HG02798 (cell line): ENCODE measurements at regions not wholly inside any gene's neighbourhood (a gene's known extent, or its start where the extent isn't known, plus 50 kb on each side); places are given as distances from the start of the nearest gene placed in this dataset.

Experiments
- ATAC-seq: cut with Tn5 transposase; IDR thresholded peaks from one replicate; pipeline ENCODE4 v1.9.1; 2021; ENCODE audit warnings: mild to moderate bottlenecking; ENCODE audit not compliant: unreplicated experiment, poor library complexity

DNA sequence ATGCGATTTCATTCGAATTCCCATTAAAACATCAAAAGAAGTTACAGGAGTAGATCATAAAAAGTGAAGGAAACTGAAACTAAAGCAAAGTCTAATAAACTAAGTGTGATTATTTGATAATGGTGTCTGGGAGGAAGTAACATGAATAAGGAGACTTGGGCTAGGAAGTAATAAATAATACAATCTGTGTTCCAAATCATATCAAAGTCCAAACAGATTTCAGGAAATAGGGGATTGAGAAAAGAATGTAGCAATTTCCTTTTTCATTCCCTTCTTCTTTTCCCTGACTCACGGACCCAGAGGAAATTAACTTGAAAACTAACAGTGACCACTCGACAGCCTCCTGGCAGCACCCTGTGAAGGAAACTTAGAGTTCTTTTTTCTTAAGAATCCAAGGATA is 758.4 kb upstream of the GCFC2 start:
- ATAC-seq, result no peak

DNA sequence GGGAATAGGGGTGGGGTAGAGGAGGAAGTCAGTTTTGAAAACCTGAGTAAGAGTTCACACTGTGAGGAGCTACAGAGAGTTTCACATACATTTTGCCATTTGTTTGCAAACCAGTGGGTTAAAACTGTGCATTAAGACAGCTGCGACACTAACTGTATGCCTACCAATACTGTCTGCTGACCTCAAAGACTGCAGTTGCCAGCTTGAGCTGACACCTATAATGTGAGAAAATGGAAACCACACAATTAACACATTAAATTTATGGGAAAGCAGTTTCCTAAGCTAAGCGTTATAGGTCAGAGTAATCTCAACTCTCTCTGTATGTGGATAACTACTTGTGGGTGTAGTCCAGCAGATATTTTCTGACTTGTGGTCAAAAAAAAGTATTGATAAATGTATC is 756.6 kb upstream of the GCFC2 start:
- no peak for ATAC-seq

DNA sequence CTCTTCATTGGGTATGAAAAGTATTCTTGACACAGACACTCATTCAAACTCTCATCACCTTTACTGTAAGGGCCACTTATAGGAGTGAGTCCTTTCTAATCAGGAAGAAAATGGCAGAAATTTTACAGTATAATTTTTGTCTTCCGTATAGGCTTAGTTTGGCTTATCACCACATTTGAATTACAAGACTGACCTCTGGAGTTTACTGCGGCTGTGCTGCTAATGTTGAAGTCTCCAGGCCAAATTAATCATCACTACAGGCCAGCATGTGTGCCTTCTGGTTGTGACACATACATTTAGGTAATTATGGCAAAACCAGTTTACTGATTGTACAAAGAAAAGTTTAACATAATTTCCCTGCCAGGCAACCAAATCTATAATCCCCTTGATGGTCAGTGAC is 753.6 kb upstream of the GCFC2 start:
- ATAC-seq, result no peak

DNA sequence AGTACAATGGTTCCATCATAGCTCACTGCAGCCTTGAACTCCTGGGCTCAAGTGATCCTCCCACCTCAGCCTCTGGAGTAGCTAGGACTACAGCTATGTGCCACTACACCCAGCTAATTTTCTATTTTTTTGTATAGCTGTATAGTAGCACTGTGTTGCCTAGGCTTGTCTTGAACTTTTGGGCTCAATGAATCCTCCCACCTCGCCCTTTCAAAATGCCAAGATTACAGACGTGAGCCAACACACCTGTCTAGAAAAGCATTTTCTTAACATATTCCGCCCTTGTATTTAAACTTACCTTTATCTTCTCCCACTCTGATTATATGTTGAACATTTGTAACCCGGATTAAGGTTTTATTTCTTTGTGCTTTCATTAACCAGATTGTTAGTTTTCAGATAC is 750.7 kb upstream of the GCFC2 start:
- no peak for ATAC-seq

DNA sequence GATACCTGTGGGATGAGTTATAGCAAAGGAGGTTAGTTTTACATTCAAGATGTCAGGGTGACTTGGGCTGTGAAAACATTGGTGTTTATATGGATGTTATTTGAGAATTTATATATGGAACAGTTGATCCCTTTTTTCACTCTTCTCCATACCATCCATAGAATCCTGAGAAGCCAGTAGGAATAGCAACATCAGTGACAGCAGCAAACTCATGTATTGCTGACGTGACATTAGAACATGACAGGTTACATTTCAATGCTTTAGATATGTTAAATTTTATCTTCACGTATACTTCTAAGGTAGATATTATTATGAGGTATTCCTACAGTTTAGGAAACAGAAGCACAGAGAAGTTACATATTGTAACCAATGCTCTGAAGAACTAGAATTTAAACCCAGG is 745.2 kb upstream of the GCFC2 start:
- no peak for ATAC-seq

DNA sequence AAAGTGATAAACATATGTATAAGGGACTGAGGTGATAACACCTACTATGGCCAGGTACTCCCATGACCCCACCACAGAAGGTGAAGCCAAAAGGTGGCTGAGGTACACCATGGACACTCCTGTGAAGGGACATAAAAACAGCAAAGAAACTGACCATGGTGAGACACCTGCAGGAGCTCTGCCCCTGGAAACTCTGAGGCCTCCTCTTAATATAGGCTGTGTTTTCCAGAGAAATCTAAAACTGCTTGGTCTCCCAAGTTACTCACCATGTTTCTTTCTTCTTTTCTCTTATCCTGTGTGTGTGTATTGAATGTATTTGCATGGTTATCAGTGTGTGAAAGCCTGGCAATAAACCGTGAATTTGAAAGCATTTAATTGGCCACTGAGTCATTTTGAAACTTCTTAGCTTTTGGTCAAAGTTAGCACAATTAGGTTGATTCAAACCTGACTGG is 739.3 kb upstream of the GCFC2 start:
- ATAC-seq, result peak; percentile 75

DNA sequence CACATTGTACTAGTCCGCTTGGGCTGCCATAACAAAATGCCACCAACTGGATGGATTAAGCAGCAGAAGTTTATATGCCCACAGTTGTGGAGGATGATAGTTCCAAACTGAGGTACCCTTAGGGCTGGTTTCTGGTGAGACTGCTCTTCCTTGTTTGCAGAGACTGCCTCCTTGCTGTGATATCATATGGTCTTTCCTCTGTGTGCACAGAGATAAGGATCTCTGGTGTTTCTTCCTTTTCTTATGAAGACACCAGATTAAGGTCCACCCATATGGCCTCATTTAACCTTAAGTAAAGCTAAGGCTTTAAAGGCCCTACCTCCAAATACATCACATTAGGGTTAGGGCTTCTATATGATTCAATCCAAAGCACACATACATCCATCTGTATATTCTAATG is 738.2 kb upstream of the GCFC2 start:
- ATAC-seq, result no peak

DNA sequence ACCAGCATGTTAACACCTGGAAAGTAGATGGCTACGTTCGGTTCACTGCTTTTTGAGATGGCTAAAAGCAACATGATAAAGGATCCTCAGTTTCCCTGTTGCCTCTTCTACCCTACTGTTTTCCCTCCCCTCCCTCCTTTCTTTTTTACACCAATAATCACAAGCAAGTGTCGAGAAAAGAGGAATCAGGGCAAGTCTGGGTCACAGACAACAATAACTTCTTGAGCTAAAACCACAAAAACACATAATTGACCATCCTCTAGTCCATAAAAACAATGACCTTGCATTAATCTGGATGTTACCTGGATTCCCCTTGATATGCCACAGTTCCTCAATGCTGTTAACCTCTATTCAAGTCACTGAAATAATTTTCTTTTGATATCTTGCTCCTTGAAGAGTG is 736.6 kb upstream of the GCFC2 start:
- no peak for ATAC-seq

DNA sequence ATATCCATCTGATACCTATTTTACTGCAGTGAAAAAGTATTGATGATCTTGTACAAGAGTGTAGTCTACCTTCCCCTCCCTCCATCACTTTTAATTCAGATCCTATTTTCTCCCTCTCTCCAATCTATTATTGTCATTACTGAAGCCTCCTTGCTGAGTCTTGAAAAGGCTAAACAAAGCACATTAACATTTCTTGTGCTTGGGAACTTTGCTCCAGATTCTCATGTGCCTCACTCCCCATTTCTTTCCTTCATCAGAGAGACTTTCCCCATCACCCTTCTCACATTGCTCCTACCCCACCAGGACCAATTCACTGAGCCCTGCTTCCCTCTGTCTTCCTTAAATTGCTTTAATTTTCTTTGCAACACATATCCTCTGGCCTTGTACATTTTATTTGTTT is 736.2 kb upstream of the GCFC2 start:
- ATAC-seq, result no peak

DNA sequence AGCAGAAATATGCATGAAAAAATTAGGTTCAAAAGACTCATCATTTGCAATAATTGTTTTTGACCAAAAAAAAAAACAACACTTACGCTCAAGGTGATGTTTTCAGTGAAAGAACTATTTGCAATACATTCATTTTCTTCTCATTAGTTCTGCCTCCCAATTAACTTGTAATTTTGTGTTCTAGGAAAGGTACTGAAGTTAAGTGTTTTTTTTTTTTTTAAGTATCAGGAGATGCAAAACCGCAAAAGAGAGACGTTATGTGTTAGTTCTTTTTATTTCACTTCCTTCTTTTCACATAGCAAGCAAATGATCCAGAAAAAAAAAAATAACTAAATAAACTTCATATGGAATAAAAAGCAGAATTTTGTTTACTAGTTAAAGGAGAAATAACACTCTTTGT is 735.2 kb upstream of the GCFC2 start:
- ATAC-seq, result no peak

DNA sequence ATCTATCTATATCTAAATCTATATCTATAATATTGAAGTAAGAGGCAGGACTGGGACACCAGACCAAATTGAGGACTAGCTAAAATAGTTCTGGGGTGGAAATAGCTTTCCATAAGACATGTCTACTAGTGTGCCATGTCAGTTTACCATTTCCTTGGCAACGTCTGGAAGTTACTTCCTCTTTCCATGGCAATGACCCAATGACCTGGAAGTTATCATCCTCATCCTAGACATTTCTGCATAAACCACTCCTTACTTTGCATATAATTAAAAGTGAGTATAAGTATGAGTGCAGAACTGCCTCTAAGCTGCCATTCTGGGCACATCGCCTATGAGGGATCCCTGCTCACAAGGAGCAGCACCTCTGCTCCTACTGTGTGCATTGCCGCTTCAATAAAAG is 734.0 kb upstream of the GCFC2 start:
- ATAC-seq, result no peak

DNA sequence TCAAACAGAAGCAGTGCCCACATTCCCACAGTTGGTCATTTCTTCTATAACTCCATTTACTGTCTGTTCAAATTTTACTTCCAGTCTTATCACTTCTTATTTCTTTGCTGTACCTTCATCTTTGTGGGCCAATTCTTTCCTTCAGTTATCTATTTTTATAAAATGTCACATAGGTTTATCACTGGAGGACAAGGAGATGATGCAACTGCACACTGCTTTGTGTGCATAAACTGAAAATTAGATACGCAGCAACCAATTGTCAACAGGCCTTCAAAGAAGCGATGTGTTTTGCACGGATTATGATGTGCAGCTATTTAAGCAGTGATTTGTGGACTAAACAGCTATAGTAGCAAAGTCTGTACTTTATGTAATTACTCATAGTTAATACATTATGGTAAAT is 726.8 kb upstream of the GCFC2 start:
- ATAC-seq, result no peak

DNA sequence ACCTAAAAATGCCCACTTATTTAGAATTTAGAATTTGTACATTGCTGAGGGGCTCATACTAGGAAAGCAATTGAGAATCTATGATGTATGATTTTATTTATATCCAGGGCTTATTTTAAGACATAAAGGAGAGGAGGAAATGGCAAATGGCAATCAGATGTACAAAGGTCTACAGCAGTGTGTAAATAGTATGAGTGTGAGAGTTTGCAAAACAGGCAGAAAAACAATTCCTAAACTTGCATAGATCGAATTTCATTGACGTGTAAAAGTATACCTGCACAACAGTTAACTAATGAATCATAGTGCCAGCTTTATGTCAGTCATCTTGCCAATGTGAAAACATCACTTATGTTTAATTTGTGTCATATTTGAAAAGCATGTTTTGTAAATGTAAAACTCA is 718.7 kb upstream of the GCFC2 start:
- no peak for ATAC-seq

DNA sequence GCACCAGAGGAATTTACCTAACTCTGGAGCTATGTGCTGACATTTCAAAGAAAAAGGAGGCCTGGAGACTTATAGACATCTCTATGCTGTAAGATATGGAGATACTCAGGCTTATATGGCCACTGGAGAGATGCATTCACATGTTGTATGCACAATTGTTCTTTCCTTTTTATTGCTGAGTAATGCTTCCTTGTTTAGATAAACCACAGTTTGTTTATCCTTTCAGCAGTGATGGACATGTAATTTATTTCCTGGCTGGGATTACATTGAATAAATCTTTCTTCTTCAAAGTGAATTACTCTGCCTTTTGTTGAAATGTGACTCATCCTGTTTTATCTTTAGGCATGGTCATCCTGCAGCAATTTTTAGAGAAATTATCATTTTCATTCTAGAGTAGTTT is 716.7 kb upstream of the GCFC2 start:
- ATAC-seq, result no peak

DNA sequence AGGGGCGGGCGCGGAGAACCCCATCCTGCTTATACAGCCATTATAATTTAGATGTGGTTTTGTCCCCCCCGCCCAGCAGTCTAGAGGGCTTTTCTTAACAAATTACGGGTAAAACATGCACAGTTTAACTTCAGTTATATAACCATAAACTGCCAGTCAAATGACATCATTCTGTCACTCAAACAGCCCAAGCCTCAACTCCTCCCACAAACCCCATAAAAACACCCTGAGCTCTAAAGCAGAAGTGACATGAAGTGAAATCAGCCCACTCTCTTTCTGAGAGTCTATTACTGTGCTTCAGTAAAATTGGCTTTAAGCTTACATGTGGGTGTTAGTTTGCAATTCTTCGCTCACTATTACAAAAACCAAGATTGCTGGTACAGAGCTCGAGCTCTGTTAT is 705.1 kb upstream of the GCFC2 start:
- ATAC-seq, result peak; percentile 91

DNA sequence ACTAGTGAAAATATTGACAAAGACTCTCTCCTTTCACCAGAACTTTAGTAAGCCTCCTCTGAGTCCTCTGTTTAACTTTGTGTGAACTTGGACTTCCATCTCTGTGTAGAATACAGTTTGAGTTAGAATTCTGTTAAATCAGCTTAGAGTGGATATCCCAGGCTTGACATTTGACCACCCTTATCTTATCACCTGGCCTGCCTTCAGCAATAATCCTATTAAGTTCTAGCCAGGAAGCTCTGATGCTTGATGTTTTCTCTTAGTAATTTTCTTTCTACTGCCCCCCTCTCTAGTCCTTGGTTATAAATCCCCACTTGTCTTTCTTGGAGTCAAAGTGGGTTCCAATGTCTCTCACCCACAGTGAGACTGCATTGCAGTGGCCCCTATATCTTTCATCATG is 702.7 kb upstream of the GCFC2 start:
- no peak for ATAC-seq

DNA sequence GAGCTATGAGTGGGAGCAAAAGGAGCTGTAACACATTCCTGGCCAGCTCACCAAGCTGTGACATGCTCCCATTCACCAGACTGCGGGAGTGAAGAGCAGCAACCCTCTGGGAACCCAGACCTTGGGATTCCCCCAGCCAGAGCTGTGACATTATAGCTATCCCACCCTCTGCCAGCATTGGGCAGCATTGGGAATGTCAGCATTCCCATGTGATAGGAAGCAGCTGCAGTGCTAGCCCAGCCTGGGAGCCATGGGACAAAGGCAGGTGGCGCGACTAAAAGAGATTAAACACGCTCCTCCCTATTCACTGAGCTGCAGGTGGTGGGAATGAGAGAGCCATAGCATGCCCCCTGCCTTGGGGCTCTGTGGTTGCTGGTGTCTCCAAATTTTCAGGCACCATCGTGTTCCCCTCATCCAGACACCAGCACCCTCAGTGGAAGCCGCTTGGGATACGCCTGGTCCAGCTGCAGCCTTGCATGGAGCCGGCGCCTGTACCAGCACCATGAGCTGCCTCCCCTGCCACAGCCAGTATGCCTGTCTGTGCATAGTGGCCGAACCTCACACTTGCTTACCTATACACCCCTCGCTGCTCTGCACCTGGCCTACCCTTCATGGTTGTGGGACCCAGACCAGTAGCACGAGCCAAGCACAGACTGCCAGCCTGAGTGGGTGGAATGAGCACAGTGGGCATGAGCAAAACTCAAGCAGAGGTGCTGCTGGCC is 695.6 kb upstream of the GCFC2 start:
- no peak for ATAC-seq

DNA sequence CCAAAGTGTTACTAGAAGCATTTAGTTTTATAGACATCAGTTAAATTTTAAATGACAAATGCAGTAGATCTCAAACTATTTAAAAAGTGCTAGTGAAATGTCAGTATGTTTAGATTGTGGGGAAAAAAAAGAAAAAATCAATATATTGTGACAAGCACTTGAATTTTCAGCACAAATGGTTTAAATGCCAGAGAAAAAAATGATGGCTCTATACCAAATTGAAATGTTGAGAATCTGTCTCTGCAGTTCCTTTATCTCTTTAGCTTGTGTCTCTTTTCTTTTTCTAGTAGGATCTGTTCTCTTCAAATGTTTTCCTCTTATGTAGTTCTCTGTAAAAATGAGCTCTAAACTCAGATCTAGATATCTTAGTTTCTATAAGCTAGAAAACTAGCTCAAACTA is 682.6 kb upstream of the GCFC2 start:
- ATAC-seq, result no peak

DNA sequence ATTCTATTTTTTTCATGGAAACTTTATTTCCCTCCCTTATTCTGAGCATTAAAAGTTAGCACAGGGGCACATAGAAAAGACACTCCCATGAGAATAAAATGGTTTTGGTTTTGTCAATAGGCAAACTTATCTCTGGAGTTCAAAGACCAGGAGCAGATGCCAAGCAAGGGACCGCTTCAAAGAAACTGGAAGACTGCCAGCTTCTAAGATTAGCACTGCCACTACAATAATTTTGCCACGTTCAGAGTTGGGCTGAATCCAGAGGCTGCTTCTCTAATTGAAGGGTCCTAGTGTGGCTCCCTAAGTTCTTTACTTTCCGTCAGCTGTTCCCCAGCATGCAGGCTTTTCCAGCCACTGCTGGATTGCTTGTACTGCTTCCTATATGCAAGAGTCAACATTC is 681.0 kb upstream of the GCFC2 start:
- no peak for ATAC-seq

DNA sequence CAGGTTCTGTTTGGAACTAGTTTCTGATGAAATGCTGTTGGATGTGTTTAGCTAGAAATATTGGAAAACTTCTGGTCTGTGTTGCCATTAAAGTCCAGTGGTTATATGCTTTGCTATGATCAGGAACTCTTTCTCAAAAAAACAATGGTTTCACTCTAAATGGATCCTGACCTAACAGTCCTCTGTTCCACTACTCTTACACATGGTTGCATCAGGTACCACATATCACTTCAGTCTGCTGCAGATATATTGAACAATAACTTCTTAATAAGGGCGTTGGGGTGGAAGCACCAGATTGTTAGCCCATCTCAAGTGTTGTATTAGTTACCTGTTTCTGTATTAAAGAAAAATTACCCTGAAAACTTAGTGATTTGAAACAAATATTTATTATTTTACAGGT is 676.6 kb upstream of the GCFC2 start:
- no peak for ATAC-seq

DNA sequence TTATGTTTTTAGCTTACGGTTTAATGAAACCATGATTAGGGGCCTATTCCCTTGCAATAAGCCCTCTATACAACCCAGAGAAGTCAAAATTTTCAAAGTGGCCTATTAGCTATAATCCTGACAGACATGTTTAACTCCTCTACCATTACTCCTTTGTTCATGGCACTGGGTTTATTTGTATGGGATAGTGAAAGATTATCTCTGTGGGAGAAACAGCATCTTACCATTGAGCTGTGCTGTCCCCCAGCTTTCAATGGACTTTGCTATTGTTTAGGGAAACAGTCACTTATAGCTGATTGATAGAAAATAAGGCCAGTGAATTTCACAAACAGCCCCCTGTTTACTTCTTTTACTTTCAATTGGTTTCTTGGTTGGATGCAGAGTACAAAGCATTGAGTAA is 675.2 kb upstream of the GCFC2 start:
- ATAC-seq, result no peak

DNA sequence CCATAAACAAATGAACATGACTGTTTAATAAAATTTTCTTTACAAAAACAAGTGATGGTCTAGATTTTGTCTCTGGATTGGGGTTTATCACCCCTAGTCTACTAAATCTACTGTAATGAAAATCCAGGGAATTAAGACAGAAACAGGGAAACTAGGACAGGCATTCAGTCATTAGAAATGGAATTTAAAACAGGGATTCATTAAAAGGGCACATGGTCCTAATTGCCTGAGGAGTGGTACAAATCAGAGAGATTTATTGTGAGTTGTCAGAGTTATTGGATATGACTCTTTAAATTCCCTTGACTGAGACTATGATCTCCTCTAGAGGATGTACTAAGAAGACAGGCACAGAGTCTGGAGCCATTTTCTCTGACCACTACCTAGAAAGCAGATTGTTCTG is 670.9 kb upstream of the GCFC2 start:
- ATAC-seq, result no peak

DNA sequence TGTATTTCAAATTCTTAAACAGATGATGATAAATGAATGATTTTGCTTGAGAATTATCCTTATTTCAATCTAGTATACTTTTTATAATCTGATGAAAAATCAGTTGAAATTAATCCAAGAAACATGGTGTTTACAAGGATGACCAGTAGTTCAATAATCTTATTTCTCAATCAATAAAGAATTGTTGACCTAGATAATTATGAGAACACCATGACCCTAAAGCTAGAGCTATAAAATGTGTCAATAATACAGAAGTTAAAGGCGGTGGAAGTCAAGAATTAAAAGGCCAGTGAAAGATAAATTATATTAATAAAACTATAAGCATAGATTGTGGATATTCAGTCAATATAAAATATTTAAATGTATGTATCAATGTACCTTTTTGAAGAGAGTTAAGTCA is 667.4 kb upstream of the GCFC2 start:
- no peak for ATAC-seq
